B cell (primary cell): ENCODE measurements at regions not wholly inside any gene's neighbourhood (a gene's known extent, or its start where the extent isn't known, plus 50 kb on each side); places are given as distances from the start of the nearest gene placed in this dataset.

Experiments used
- ATAC-seq: fragments of 200-7000 bp; cut with Tn5 transposase; one replicate; pipeline ENCODE4 v1.10.0; 2021; ENCODE audit warnings: low read depth, mild to moderate bottlenecking, moderate number of reproducible peaks, moderate library complexity
- CTCF ChIA-PET: fragments of 350-600 bp; sonication (Branson Sonifier 250); formaldehyde crosslinking; loops from one replicate; lab custom pipeline; 2021; ENCODE audit warnings: antibody characterized with exemption, inconsistent platforms; lab: Charles Lee
- POLR2A ChIA-PET: fragments of 350-600 bp; sonication (Branson Sonifier 250); formaldehyde crosslinking; loops from one replicate; lab custom pipeline; 2021; ENCODE audit warnings: antibody characterized with exemption; lab: Charles Lee
- DNase-seq: peaks from one replicate; pipeline ENCODE4 v3.0.0; 2013
- H2AFZ ChIP-seq: 2 replicates; pipeline ENCODE4 v1.6.1; 2012; ENCODE audit warnings: mild to moderate bottlenecking, low read depth, low read length; ENCODE audit not compliant: insufficient read depth, poor library complexity, severe bottlenecking
- H3K27ac ChIP-seq, 2 donors: 1 replicate in 1 of 2; 2 replicates in 1 of 2; pipeline ENCODE4 v1.5.1; 2012 to 2013; ENCODE audit warnings: low read length in 2 of 2, mild to moderate bottlenecking in 2 of 2, moderate library complexity in 1 of 2
- H3K27me3 ChIP-seq, 4 experiments: fragments of 200-600 bp in 1 of 4; sonication (generic) in 1 of 4; replicated peaks in 1 of 4; 1 replicate in 2 of 4; 2 replicates in 2 of 4; pipeline versions ENCODE4 v1.6.1 to v1.7.0; 2013 to 2016; ENCODE audit warnings: low read length in 3 of 4, mild to moderate bottlenecking in 2 of 4, mixed read lengths in 1 of 4, moderate library complexity in 1 of 4; ENCODE audit not compliant: insufficient read depth in 4 of 4, control insufficient read depth in 3 of 4; ENCODE audit errors: control extremely low read depth in 1 of 4
- H3K36me3 ChIP-seq, 2 experiments: replicated peaks in 1 of 2; 1 replicate in 1 of 2; 2 replicates in 1 of 2; pipeline versions ENCODE4 v1.6.1 to v1.7.1; 2013; ENCODE audit warnings: low read length in 1 of 2; ENCODE audit not compliant: insufficient read depth in 2 of 2, control insufficient read depth in 1 of 2; ENCODE audit errors: control extremely low read depth in 1 of 2, extremely low read depth in 1 of 2
- H3K4me1 ChIP-seq, 2 donors: fragments of 200-600 bp in 1 of 2; sonication (generic) in 1 of 2; 1 replicate in 1 of 2; 2 replicates in 1 of 2; pipeline versions ENCODE4 v1.5.1 to v1.6.1; 2013 to 2017; ENCODE audit warnings: low read length in 2 of 2; ENCODE audit not compliant: control insufficient read depth in 2 of 2, insufficient read depth in 2 of 2
- H3K4me2 ChIP-seq: replicated peaks from 2 replicates; pipeline ENCODE3; 2012; ENCODE audit warnings: mild to moderate bottlenecking, low read depth, low read length; ENCODE audit not compliant: poor library complexity, severe bottlenecking
- H3K4me3 ChIP-seq, 5 experiments: fragments of 200-600 bp in 1 of 5; sonication (generic) in 1 of 5; 1 replicate in 3 of 5; 2 replicates in 2 of 5; pipeline versions ENCODE4 v1.5.1 to v1.7.0; 2011 to 2016; ENCODE audit warnings: low read length in 4 of 5, mild to moderate bottlenecking in 4 of 5, low read depth in 2 of 5, control low read depth in 1 of 5, moderate library complexity in 1 of 5; ENCODE audit not compliant: insufficient read depth in 1 of 5; ENCODE audit errors: control extremely low read depth in 1 of 5, extremely low read depth in 1 of 5
- H3K79me2 ChIP-seq: fragments of 200-600 bp; sonication (generic); one replicate; pipeline ENCODE4 v1.6.0; 2016; ENCODE audit warnings: low read length; ENCODE audit not compliant: control insufficient read depth, insufficient read depth
- H3K9ac ChIP-seq: fragments of 200-600 bp; sonication (generic); 2 replicates; pipeline ENCODE4 v1.6.1; 2017; ENCODE audit warnings: mild to moderate bottlenecking, low read length, moderate library complexity
- H3K9me3 ChIP-seq, 3 donors: one replicate each; pipeline versions ENCODE4 v1.6.1 to v1.7.1; 2013; ENCODE audit warnings: low read length in 2 of 3; ENCODE audit not compliant: control insufficient read depth in 2 of 3, insufficient read depth in 1 of 3; ENCODE audit errors: control extremely low read depth in 1 of 3
- H4K20me1 ChIP-seq: 2 replicates; pipeline ENCODE4 v1.6.0; 2012; ENCODE audit warnings: mild to moderate bottlenecking, low read length; ENCODE audit not compliant: insufficient read depth, control insufficient read depth, poor library complexity, severe bottlenecking
- H3K27ac Mint-ChIP-seq: one replicate; pipeline ENCODE4 v1.8.0; 2021; ENCODE audit warnings: mixed read lengths
- H3K27me3 Mint-ChIP-seq: one replicate; pipeline ENCODE4 v1.8.0; 2021; ENCODE audit warnings: mixed read lengths
- H3K4me1 Mint-ChIP-seq: one replicate; pipeline ENCODE4 v1.8.0; 2021; ENCODE audit warnings: mixed read lengths
- H3K4me3 Mint-ChIP-seq: one replicate; pipeline ENCODE4 v1.8.0; 2021; ENCODE audit warnings: mixed read lengths
- H3K9me3 Mint-ChIP-seq: one replicate; pipeline ENCODE4 v1.8.0; 2022; ENCODE audit warnings: mixed read lengths; ENCODE audit not compliant: insufficient read depth
- CTCF ChIP-seq: fragments of 200-600 bp; IDR thresholded peaks from one replicate; pipeline ENCODE4 v1.8.0; 2022; ENCODE audit warnings: antibody characterized with exemption, mild to moderate bottlenecking
- EZH2 ChIP-seq: IDR thresholded peaks from 2 replicates; pipeline ENCODE4 v1.6.1; 2012; ENCODE audit warnings: borderline replicate concordance, low read depth, mild to moderate bottlenecking, moderate library complexity, low read length; ENCODE audit not compliant: insufficient read depth, poor library complexity, severe bottlenecking
- WGBS: methylation state at CpG from one replicate; pipeline ENCODE4 v1.1.5; 2013; ENCODE audit warnings: missing lambda C conversion rate; ENCODE audit not compliant: insufficient coverage; 5-methylcytosine and 5-hydroxymethylcytosine counted together
- intact Hi-C: fragments of 100-400 bp; cut with micrococcal nuclease; formaldehyde crosslinking; loops from one replicate; pipeline ENCODE4 v1.10.0; 2022

GRCh38 chr6:14278446-14278845 lies 160.9 kb downstream of the CD83 start:
- no peaks in the 10 kb centered on the region for H3K27me3 ChIP-seq
- no peaks in the 10 kb centered on the region for H3K36me3 ChIP-seq
- 35% methylated on average over 2 of the region's 6 CpGs for WGBS
- ChIA-PET POLR2A (interaction anchor here (0.6 kb wide), 1 partner anchor 383 kb away, joined by 4 read pairs; no protein-coding TSS in a partner anchor), CTCF (interaction anchor here (0.7 kb wide), 1 partner anchor 67 kb away, joined by 3 read pairs; no protein-coding TSS in a partner anchor)
- no peak for TF ChIP-seq EZH2
- no peak for TF ChIP-seq CTCF
- peaks cover 64% of the 10 kb centered on the region for H3K4me1 Mint-ChIP-seq
- H3K9me3 Mint-ChIP-seq = peaks cover 1% of the 10 kb centered on the region
- intact Hi-C loops = loop anchor here (5.0 kb wide), 1 partner anchor 66 kb away; no protein-coding TSS in a partner anchor
- H4K20me1 ChIP-seq = no peaks in the 10 kb centered on the region
- H3K4me2 ChIP-seq = peak overlapping the region; percentile 73
- no peak overlapping the region for H3K4me3 Mint-ChIP-seq
- H3K4me3 ChIP-seq = no peak overlapping the region
- no peak overlapping the region for H3K9ac ChIP-seq
- peaks cover 53 to 66% of the 10 kb centered on the region in 2 donors for H3K4me1 ChIP-seq
- peaks cover 0 to 20% (median 7%) of the 10 kb centered on the region in 3 donors for H3K9me3 ChIP-seq
- H3K27ac ChIP-seq = peak overlapping the region; percentile 97 to 99
- no peak for DNase-seq
- ATAC-seq = no peak
- peak overlapping the region; percentile 39 for H2AFZ ChIP-seq
- peaks cover 5% of the 10 kb centered on the region for H3K79me2 ChIP-seq
- H3K27me3 Mint-ChIP-seq = no peaks in the 10 kb centered on the region
- peak overlapping the region; percentile 92 for H3K27ac Mint-ChIP-seq

GRCh38 chr6:14280006-14280510 lies 162.5 kb downstream of the CD83 start:
- Histone ChIP-seq H3K4me3 (no peak overlapping the region), H3K27me3 (no peaks in the 10 kb centered on the region), H3K9me3 (peaks cover 0 to 20% (median 7%) of the 10 kb centered on the region in 3 donors), H3K79me2 (no peaks in the 10 kb centered on the region), H4K20me1 (no peaks in the 10 kb centered on the region), H2AFZ (no peak overlapping the region), H3K4me2 (no peak overlapping the region), H3K36me3 (no peaks in the 10 kb centered on the region), H3K27ac (no peak overlapping the region), H3K9ac (no peak overlapping the region), H3K4me1 (peaks cover 40 to 50% of the 10 kb centered on the region in 2 donors)
- no peaks in the 10 kb centered on the region for H3K27me3 Mint-ChIP-seq
- no peak overlapping the region for H3K4me3 Mint-ChIP-seq
- TF ChIP-seq EZH2 = no peak
- TF ChIP-seq CTCF = no peak
- no peak for ATAC-seq
- ChIA-PET CTCF (no interaction called here), POLR2A (no interaction called here)
- WGBS = no CpG with 5 or more reads among the region's 4 CpGs
- no peak for DNase-seq
- peaks cover 51% of the 10 kb centered on the region for H3K4me1 Mint-ChIP-seq
- peaks cover 1% of the 10 kb centered on the region for H3K9me3 Mint-ChIP-seq
- intact Hi-C loops = no loop called here
- H3K27ac Mint-ChIP-seq = no peak overlapping the region
